Colonic mucosa (tissue), 4 donors: ENCODE measurements at regions not wholly inside any gene's neighbourhood (a gene's known extent, or its start where the extent isn't known, plus 50 kb on each side); places are given as distances from the start of the nearest gene placed in this dataset.

Experiments
- DNase-seq: peaks from one replicate; pipeline ENCODE4 v3.0.0-alpha.2; 2020
- H3K27ac ChIP-seq: fragments of 200-600 bp; one replicate; pipeline ENCODE4 v1.8.0; 2021
- H3K27me3 ChIP-seq: fragments of 200-600 bp; one replicate; pipeline ENCODE4 v1.8.0; 2021
- H3K36me3 ChIP-seq: fragments of 200-600 bp; one replicate; pipeline ENCODE4 v1.8.0; 2021
- H3K4me1 ChIP-seq: fragments of 200-600 bp; one replicate; pipeline ENCODE4 v1.8.0; 2021; ENCODE audit warnings: mild to moderate bottlenecking
- H3K4me3 ChIP-seq: fragments of 200-600 bp; one replicate; pipeline ENCODE4 v1.8.0; 2021
- H3K9ac ChIP-seq, 2 donors: one replicate each; pipeline ENCODE4 v1.7.0; 2013; ENCODE audit warnings: control low read depth in 2 of 2, low read depth in 2 of 2, low read length in 2 of 2
- H3K9me3 ChIP-seq: fragments of 200-600 bp; one replicate; pipeline ENCODE4 v1.8.0; 2021
- intact Hi-C: fragments of 100-400 bp; cut with DNase I; formaldehyde crosslinking; loops from one replicate; pipeline ENCODE4 v1.14.1; 2022
- TF ChIP-seq, protein P1 (sequence below): fragments of 200-600 bp; IDR thresholded peaks from one replicate; pipeline ENCODE4 v1.8.0; 2022; ENCODE audit warnings: antibody characterized with exemption, mild to moderate bottlenecking
- donor health status: healthy.
- donor health status: DM: no; HTN: no; CAD: no.
- donor health status: DM: no; HTN: no; CAD: no.

DNA sequence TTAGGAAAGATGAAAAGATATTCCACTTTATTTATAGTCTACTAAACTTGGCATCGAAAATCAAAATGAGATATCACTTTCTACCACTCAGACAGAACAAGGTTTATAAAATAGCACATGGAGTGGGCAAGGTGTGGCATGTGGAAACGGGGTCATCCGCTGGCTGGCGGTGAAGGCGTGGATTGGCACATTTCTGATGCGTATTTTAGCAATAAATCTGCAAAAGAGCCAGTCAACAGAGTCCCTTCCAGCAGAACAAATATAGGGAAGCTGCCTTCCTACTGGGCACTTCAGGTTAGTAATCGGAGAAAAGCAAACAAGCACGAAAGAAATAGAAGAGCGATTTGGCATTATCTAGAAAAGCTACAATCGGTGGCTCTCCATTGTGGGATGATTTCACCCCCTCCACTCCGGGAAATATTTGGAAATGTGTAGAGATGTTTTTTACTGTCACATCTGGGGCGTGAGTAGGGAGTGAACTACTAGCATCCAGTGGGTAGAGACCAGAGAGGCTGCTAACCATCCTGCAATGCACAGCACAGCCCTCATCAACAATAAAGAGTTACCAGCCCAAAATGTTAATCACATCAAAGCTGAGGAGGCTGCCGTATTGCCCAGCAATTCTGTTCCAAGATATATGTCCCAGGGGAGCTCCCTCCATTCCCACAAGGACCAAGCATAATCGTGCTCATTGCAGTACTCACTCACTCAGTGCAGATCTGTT lies 116.1 kb upstream of the PEG3 start:
- Histone ChIP-seq H3K9ac (no peak overlapping the region), H3K27me3 (no peaks in the 10 kb centered on the region), H3K27ac (no peak overlapping the region), H3K4me3 (no peak overlapping the region), H3K4me1 (no peaks in the 10 kb centered on the region), H3K36me3 (no peaks in the 10 kb centered on the region), H3K9me3 (peaks cover 2% of the 10 kb centered on the region)
- TF ChIP-seq, protein P1, sequence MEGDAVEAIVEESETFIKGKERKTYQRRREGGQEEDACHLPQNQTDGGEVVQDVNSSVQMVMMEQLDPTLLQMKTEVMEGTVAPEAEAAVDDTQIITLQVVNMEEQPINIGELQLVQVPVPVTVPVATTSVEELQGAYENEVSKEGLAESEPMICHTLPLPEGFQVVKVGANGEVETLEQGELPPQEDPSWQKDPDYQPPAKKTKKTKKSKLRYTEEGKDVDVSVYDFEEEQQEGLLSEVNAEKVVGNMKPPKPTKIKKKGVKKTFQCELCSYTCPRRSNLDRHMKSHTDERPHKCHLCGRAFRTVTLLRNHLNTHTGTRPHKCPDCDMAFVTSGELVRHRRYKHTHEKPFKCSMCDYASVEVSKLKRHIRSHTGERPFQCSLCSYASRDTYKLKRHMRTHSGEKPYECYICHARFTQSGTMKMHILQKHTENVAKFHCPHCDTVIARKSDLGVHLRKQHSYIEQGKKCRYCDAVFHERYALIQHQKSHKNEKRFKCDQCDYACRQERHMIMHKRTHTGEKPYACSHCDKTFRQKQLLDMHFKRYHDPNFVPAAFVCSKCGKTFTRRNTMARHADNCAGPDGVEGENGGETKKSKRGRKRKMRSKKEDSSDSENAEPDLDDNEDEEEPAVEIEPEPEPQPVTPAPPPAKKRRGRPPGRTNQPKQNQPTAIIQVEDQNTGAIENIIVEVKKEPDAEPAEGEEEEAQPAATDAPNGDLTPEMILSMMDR: no peak
- DNase-seq: no peak
- intact Hi-C loops: no loop called here

DNA sequence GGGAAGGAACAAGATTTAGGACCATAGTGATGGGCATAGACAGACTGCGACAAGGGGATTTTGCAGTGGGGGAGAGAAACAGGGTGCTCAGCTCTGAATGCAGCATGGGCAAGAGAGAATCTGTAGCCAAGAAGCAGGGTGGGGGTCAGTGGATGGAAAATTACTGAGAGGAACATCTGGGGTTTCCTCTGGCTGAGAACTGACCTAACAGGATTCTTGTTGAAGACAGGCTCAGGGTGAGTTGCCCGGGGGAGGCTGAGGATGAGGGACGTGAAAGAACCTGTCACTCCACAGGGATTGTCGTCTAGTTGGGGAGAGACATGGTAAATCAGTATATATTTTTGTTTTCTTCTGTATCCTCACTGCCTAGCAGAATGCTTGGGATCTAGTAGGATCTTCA lies 118.7 kb upstream of the PEG3 start:
- intact Hi-C loops: no loop called here
- Histone ChIP-seq H3K27ac (no peak overlapping the region), H3K36me3 (no peaks in the 10 kb centered on the region), H3K9ac (no peak overlapping the region), H3K4me1 (no peaks in the 10 kb centered on the region), H3K27me3 (no peaks in the 10 kb centered on the region), H3K9me3 (no peaks in the 10 kb centered on the region), H3K4me3 (no peak overlapping the region)
- no peak for DNase-seq
- TF ChIP-seq, protein P1: no peak

DNA sequence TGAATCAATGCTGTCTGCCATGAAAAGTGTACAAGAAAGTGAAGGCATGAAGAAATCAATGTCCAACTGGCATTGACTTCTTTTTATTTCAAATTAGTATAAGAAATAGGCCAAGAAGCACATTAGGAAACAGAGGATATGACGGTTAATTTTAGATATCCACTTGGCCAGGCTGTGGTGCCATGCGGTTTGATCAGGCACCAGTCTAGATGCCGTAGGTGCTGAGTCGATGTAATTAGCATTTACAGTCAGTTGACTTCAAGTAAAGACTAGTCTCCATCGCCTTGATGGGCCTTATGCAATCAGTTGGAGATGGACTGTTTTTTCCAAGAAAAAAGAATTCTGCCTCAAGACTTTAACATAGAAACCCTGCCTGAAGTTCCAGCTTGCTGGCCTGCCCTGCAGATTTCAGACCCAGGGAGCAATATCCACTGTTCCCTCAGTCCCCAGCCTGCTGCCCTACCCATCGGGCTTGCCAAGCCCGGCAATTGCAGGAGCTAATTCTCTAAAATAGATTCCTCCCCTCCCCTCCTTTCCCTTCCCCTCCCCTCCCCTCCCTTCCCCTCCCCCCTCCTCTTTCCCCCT lies 120.5 kb upstream of the PEG3 start:
- Histone ChIP-seq H3K9me3 (no peaks in the 10 kb centered on the region), H3K4me3 (no peak overlapping the region), H3K9ac (no peak overlapping the region), H3K27me3 (no peaks in the 10 kb centered on the region), H3K4me1 (no peaks in the 10 kb centered on the region), H3K27ac (no peak overlapping the region), H3K36me3 (no peaks in the 10 kb centered on the region)
- TF ChIP-seq, protein P1: no peak
- DNase-seq: no peak
- intact Hi-C loops: no loop called here

DNA sequence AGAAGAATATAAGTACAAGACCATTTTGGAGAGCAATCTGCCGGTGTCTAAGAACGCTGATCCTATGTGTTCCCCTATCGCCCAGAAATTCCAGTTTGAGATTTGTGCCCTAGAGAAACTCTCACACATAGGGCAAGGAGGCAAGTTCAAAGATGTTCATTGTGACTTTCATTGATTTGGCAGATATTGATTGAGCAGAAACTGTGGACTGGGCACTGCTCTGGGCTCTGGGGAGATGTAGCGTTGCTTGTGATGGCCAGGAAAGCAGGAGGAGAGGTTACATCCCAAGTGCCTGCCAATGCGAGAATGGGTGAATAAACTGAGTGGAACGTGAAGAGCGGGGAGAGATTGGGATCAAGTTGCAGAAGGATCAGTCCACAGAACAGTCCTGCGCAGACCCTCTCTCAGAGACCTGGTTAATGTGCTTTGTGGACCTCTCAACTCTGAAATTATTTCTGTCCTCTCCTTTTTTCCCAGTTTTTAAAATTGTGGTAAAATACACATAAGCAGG lies 123.9 kb upstream of the PEG3 start:
- H3K36me3 ChIP-seq: no peaks in the 10 kb centered on the region
- DNase-seq: no peak
- H3K4me1 ChIP-seq: no peaks in the 10 kb centered on the region
- no peak overlapping the region for H3K4me3 ChIP-seq
- no peaks in the 10 kb centered on the region for H3K9me3 ChIP-seq
- H3K27me3 ChIP-seq: no peaks in the 10 kb centered on the region
- intact Hi-C loops: no loop called here
- H3K9ac ChIP-seq: no peak overlapping the region
- no peak overlapping the region for H3K27ac ChIP-seq
- TF ChIP-seq, protein P1: no peak

DNA sequence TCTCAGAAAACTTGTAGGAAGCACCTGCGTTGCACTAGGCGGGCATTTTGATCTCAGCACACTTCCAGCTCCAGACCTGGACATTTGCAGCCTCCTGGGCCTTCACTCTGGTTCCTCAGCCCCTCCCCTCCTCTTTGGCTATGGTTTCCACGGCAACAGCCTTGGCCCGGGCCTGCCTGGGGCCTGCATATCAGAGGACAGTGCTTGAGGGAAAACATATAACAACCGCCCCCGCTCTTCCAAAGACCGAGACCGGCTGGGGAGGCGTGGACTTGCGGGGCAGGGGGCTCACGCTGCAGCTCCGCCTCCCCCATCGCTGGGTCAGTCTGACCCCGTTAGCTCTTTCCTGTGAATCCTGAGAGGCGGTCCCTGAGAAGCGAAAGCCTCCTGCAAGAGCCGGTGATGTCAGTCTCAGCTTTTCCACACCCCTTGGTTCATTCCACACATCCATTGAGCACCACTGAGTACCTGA lies 125.7 kb upstream of the PEG3 start:
- no peaks in the 10 kb centered on the region for H3K36me3 ChIP-seq
- H3K27ac ChIP-seq: no peak overlapping the region
- no peak for DNase-seq
- intact Hi-C loops: no loop called here
- no peaks in the 10 kb centered on the region for H3K4me1 ChIP-seq
- no peaks in the 10 kb centered on the region for H3K9me3 ChIP-seq
- H3K27me3 ChIP-seq: no peaks in the 10 kb centered on the region
- no peak overlapping the region for H3K9ac ChIP-seq
- H3K4me3 ChIP-seq: no peak overlapping the region
- TF ChIP-seq, protein P1: no peak
